SKM-1 treated with dmso at 0.1 percent for 144 hours (cell line): ENCODE measurements at regions not wholly inside any gene's neighbourhood (a gene's known extent, or its start where the extent isn't known, plus 50 kb on each side); places are given as distances from the start of the nearest gene placed in this dataset.

Experiments used
- DNase-seq: peaks from one replicate; lab custom pipeline; 2025; ENCODE audit not compliant: unreplicated experiment; lab: John Stamatoyannopoulos, UW

DNA sequence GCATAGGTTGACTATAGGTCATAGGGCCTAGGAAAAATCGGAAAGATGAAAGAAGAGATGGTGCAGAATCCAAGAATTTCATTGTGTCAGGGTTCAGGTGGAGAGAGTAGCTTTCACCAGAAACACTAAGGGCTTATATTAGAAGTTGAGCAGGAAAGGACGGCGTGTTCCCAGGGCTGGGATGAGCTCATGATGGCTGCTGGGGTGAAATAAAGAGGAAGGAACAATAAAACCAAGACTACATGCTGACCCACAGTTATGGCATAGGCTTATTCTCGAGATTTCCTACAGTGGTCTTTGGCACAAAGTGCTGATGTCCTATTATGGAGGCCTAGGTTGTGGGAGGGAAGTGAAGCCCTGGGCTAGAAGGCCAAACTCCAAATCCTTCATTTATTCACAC is 195.8 kb downstream of the PTEN start:
- DNase-seq = no peak

DNA sequence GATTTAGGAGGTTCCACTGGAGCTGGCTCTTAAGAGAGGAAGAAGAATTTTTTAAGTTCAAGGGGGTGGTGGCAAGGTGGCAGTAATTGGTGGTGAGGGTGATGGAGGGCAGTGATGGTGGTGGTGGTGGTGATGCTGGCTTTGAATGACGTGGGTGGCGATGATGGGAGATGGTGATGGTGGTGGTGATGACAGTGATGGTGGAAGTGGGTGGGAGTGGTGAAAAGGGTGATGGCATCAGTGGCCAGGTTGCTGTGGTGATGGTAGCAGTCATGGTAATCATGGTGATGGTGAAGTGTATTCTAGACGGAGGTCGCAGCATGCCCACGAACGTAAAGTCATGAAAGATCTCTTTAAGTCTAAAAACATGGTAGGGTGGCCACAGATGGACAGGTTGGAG is 197.3 kb downstream of the PTEN start:
- no peak for DNase-seq

GRCh38 chr10:88062385-88062784 is 199.0 kb downstream of the PTEN start:
- no peak for DNase-seq

DNA sequence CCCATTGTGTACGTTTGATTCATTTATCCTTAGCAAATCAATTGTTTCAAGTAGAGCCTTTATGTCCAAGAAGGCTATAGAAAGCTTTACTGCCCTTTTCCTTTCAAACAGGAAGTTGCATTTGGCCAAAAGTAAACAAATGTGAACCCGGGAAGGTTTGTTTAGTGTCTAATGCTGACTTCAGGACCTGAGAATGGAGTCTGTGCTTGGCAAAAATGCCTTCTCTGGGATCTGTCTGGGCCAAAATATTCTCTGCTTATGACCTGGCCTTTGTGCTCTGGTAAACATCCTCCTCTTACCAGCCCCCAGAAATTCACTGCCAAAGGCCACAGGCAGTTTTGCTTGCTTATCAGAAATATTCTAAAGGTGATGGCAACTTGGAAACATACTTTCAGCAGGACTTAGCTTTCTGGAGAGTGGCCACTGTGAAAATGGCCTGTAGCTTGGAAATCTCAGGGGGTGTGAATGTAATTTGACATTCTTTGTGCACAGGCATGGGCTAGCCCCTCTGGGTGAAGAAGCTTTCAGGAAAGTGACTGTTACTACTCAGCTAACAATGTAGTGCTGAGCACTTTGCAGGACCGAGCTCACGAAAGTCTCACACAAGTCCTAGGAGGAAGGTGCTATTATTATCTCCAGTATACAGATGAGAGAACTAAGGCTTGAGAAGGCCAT is 199.5 kb downstream of the PTEN start:
- no peak for DNase-seq

DNA sequence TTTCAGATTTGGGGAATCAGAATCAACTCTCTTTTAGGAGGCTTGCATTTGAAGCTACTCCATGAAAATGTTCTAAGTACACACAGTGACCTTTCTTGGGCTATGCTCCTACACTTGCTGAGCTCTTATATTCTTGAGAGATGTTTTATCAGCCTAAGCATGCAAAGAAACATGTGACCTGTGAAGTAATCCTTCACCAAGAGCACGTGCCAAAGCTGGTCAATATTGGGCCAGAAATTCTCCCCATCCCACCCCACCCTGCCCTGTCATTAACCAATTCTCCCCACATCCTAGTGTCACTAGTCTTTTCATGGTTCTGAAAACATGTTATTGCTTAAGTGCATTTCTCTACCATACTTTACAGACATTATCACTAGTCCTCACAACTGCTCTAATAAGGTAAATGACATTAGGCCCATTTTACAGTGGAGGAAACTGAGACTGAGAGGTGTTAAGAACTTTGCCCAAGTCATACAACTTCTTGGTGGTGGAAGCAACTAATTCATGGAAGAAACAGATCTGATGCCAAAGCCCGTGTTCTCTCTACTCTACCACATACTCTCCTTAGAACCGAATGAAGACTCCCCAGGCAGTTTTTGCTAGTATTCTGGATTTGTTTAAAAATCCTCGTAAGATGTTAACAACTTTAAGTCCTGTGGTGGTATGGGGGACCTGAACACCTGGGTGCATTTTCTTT is 200.6 kb downstream of the PTEN start:
- DNase-seq = no peak

DNA sequence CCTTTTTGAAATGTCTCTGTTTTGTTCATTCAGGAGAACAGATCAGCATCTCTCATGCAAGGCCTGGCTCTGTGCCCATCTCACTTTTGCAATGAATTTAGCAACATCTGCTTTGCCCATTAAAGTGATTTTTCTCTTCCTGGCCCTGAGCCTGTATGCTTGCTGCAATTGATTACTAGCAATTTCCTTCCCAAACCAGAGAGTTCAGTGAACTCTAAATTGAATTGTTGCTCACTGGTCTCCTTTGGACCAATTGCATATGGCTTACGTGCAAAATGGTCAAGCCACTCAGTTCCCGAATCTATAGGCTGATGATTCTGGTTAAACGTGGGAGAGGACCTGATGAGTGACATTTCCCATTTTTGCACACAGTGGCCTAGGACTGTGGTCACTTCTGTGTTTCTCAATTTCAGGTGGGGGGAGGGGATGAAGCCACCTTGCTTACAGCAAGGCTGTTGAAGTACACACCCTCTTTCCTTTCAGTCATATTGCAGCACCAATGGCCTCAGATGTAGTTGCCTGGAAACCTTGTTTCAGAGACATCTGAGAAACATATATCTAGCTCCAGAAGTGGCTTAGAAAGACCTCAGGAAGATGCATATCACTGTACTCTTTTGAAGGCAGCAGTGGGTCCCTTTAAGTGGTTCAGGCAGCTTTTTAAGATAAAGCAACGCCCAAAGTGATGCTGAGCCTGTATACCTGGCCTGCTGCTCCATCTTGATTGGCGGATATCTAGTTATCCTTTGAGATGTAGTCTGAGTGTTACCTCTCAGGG is 201.4 kb downstream of the PTEN start:
- DNase-seq = peak; percentile 96

GRCh38 chr10:88065383-88066049 is 202.1 kb downstream of the PTEN start:
- peak; percentile 17 for DNase-seq

DNA sequence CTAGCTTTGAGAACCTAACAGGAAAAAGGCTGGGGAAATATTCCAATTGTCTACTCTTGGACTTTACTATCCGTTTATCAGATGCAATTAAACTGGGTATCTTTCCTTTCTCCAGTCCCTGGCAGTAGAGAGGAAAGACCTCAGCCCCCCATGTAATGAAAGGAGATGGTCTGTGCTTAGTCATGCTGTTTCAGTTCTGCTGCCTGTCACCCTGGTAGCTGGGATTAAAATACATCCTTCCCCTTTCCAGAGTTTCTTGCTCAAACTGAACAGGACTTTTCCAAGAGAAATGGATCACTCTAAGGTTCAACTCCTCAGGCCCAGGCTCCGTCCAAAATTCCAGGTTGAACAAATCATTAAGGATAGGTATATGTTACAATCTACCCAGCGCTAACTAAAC is 202.9 kb downstream of the PTEN start:
- DNase-seq = no peak

GRCh38 chr10:88066876-88067275 is 203.5 kb downstream of the PTEN start:
- DNase-seq = peak; percentile 94

- DNase-seq = peak; percentile 40
Measured at GRCh38 chr10:88067737-88068136, 204.3 kb downstream of the PTEN start.

GRCh38 chr10:88069338-88069737 is 205.9 kb downstream of the PTEN start:
- DNase-seq = no peak

- no peak for DNase-seq
Measured at GRCh38 chr10:88070080-88070880, 206.9 kb downstream of the PTEN start.

GRCh38 chr10:88071879-88072278 is 208.5 kb downstream of the PTEN start:
- DNase-seq = no peak

DNA sequence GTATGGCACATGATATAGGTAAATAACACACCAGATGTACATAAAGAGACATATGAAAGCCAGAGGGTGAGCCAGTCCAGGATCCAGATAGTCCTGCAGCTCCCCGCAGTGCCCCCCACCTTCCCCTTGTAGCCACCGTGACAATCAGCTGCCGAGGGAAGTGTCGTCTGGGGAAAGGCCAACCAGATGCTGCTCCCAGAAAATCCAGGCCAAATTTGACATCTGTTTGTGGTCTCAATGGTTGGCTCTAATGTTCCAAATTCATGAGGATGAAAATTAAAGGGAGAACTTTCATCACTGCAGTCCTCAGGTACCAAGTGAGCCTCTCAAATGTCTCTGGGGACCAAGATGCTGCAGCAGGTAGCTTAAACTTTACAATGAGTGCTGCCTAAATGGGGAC is 210.3 kb downstream of the PTEN start:
- no peak for DNase-seq

- DNase-seq = no peak
Measured at GRCh38 chr10:88074971-88075370, 211.5 kb downstream of the PTEN start.

DNA sequence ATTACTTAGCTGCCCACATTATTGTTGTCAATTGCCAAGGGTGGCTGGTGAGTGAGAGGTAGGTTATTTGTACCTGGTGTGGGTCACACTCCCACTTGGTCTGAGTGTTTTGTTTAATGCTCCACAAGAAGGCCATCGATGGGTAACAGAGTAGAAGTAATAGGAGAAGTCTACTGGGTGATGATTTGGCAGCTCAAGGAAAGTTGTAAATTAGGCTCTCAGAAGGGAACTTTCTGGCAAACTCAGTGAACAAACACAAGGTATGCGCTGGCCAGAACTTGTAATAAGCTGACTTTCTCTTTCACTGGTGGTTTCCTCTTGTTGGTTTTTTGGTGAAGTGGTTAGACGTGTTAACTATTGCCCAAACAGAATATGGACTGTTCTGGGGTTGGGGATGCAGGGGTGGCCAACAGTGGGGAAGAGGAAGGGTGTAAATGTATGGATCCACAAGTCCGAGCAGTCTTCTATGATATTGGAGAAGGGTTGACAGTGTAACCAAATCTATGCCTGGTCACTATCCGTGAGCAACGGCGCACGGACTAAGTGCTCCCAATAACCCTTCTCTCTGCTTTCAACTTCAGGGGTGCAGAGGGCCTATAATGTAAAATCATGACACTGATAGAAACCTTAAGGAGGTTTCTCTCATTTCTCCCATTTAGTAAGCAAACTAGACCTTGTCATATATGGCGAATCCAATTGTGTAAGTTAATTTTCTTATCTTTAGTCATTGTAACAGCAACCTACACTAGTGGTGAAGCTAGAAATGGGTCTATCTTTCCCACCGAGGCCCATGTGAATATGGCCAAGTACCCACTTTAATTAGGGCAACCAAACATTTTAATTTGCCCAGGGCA is 212.8 kb downstream of the PTEN start:
- DNase-seq = no peak

DNA sequence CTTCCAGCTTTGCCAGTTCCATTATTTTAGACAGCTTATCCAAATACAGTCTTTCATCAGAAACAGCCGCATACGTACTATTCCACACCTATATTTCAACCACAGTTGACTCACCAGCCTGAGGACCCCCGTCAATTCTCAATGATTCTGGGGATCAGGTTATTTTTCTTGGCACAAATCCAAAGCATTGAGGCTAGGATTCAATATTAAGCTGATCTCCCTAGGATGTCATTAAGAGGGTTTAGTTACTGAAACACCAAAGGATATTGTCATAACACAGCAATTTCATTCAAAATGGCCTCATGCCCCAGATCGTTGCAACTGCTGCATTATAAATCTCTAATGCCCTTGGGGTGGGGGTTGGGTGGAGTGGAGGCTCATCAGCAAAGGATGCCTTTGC is 214.6 kb downstream of the PTEN start:
- no peak for DNase-seq

DNA sequence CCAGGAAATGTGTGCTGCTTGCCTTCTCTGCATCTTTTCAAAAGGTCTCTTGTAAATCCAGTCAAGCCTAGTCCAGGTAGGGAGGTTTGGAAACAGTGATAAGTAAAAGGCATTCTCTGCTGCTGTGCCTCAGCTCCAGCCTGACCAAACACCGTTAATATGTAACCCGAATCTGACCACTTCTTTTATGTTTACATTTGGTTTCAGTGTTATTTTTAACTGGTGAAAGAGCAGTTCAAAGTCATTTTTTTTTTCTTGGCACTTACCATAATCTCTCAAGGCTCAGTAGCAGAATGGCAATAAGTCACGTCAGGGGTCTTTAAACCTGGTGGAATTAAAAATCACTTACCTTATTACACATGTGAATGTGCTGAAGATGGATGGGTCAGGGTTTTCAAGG is 216.8 kb downstream of the PTEN start:
- no peak for DNase-seq

- DNase-seq = no peak
Measured at GRCh38 chr10:88081457-88082054, 218.1 kb downstream of the PTEN start.
